Skeletal muscle tissue (tissue), 3 donors: ENCODE measurements at regions not wholly inside any gene's neighbourhood (a gene's known extent, or its start where the extent isn't known, plus 50 kb on each side); places are given as distances from the start of the nearest gene placed in this dataset.

Experiments used
- H3K27ac ChIP-seq: one replicate; pipeline ENCODE4 v1.7.0; 2013; ENCODE audit warnings: mild to moderate bottlenecking, low read depth, low read length, inconsistent platforms
- H3K27me3 ChIP-seq, 3 donors: one replicate each; pipeline ENCODE4 v1.7.0; 2013; ENCODE audit warnings: low read length in 3 of 3; ENCODE audit not compliant: control insufficient read depth in 3 of 3, insufficient read depth in 3 of 3
- H3K36me3 ChIP-seq, 3 donors: one replicate each; pipeline ENCODE4 v1.7.0; 2013; ENCODE audit warnings: low read length in 3 of 3; ENCODE audit not compliant: control insufficient read depth in 3 of 3, insufficient read depth in 3 of 3
- H3K4me1 ChIP-seq, 3 donors: one replicate each; pipeline ENCODE4 v1.7.0; 2013; ENCODE audit warnings: low read length in 3 of 3, mild to moderate bottlenecking in 3 of 3; ENCODE audit not compliant: control insufficient read depth in 3 of 3, insufficient read depth in 3 of 3
- H3K4me3 ChIP-seq, 3 donors: one replicate each; pipeline ENCODE4 v1.7.0; 2013; ENCODE audit warnings: low read length in 3 of 3
- H3K9ac ChIP-seq, 3 donors: one replicate each; pipeline ENCODE4 v1.7.0; 2013; ENCODE audit warnings: low read length in 3 of 3, mild to moderate bottlenecking in 3 of 3, moderate library complexity in 2 of 3, low read depth in 1 of 3
- H3K9me3 ChIP-seq, 3 donors: one replicate each; pipeline ENCODE4 v1.7.0; 2013; ENCODE audit warnings: low read length in 3 of 3; ENCODE audit not compliant: control insufficient read depth in 3 of 3
- donor health status: Osteomylitis.

- no peaks in the 10 kb centered on the region for H3K36me3 ChIP-seq
- peaks cover 0 to 3% (median 0%) of the 10 kb centered on the region in 3 donors for H3K27me3 ChIP-seq
- H3K4me3 ChIP-seq = no peak overlapping the region
- H3K4me1 ChIP-seq = no peaks in the 10 kb centered on the region
- no peak overlapping the region for H3K27ac ChIP-seq
- no peak overlapping the region for H3K9ac ChIP-seq
- H3K9me3 ChIP-seq = peaks cover 0 to 3% (median 0%) of the 10 kb centered on the region in 3 donors
Measured at GRCh38 chr22:48993655-48994054, 834.0 kb downstream of the BRD1 start.

GRCh38 chr22:48984639-48985038, 843.0 kb downstream of the BRD1 start:
- H3K27ac ChIP-seq = no peak overlapping the region
- H3K4me3 ChIP-seq = no peak overlapping the region
- no peaks in the 10 kb centered on the region for H3K4me1 ChIP-seq
- H3K36me3 ChIP-seq = no peaks in the 10 kb centered on the region
- no peaks in the 10 kb centered on the region for H3K9me3 ChIP-seq
- no peak overlapping the region for H3K9ac ChIP-seq
- H3K27me3 ChIP-seq = peaks cover 0 to 19% (median 5%) of the 10 kb centered on the region in 3 donors

- no peak overlapping the region for H3K27ac ChIP-seq
- H3K36me3 ChIP-seq = no peaks in the 10 kb centered on the region
- no peak overlapping the region for H3K4me3 ChIP-seq
- H3K9ac ChIP-seq = no peak overlapping the region
- H3K9me3 ChIP-seq = no peaks in the 10 kb centered on the region
- peaks cover 0 to 23% (median 5%) of the 10 kb centered on the region in 3 donors for H3K27me3 ChIP-seq
- H3K4me1 ChIP-seq = no peaks in the 10 kb centered on the region
Measured at GRCh38 chr22:48982321-48982905, 845.3 kb downstream of the BRD1 start.

- H3K4me1 ChIP-seq = no peaks in the 10 kb centered on the region
- no peaks in the 10 kb centered on the region for H3K36me3 ChIP-seq
- peaks cover 0 to 30% (median 5%) of the 10 kb centered on the region in 3 donors for H3K27me3 ChIP-seq
- H3K4me3 ChIP-seq = no peak overlapping the region
- H3K9ac ChIP-seq = no peak overlapping the region
- no peaks in the 10 kb centered on the region for H3K9me3 ChIP-seq
- no peak overlapping the region for H3K27ac ChIP-seq
Measured at GRCh38 chr22:48981371-48982061, 846.2 kb downstream of the BRD1 start.

GRCh38 chr22:48980918-48981317, 846.8 kb downstream of the BRD1 start:
- Histone ChIP-seq H3K27me3 (peaks cover 0 to 30% (median 5%) of the 10 kb centered on the region in 3 donors), H3K36me3 (no peaks in the 10 kb centered on the region), H3K27ac (no peak overlapping the region), H3K9ac (no peak overlapping the region), H3K4me3 (no peak overlapping the region), H3K9me3 (no peaks in the 10 kb centered on the region), H3K4me1 (no peaks in the 10 kb centered on the region)

GRCh38 chr22:48980409-48980808, 847.3 kb downstream of the BRD1 start:
- H3K27me3 ChIP-seq = peaks cover 0 to 30% (median 5%) of the 10 kb centered on the region in 3 donors
- no peak overlapping the region for H3K27ac ChIP-seq
- H3K9me3 ChIP-seq = no peaks in the 10 kb centered on the region
- no peaks in the 10 kb centered on the region for H3K36me3 ChIP-seq
- no peak overlapping the region for H3K9ac ChIP-seq
- no peaks in the 10 kb centered on the region for H3K4me1 ChIP-seq
- H3K4me3 ChIP-seq = no peak overlapping the region

- Histone ChIP-seq H3K9me3 (no peaks in the 10 kb centered on the region), H3K36me3 (no peaks in the 10 kb centered on the region), H3K4me1 (no peaks in the 10 kb centered on the region), H3K9ac (no peak overlapping the region), H3K27me3 (peaks cover 2 to 30% (median 5%) of the 10 kb centered on the region in 3 donors), H3K4me3 (no peak overlapping the region), H3K27ac (no peak overlapping the region)
Measured at GRCh38 chr22:48979482-48979881, 848.2 kb downstream of the BRD1 start.

GRCh38 chr22:48976556-48977535, 850.8 kb downstream of the BRD1 start:
- Histone ChIP-seq H3K9me3 (no peaks in the 10 kb centered on the region), H3K4me1 (no peaks in the 10 kb centered on the region), H3K9ac (no peak overlapping the region), H3K4me3 (no peak overlapping the region), H3K27ac (no peak overlapping the region), H3K36me3 (no peaks in the 10 kb centered on the region), H3K27me3 (peaks cover 2 to 26% (median 7%) of the 10 kb centered on the region in 3 donors)

GRCh38 chr22:48975886-48976285, 851.8 kb downstream of the BRD1 start:
- no peaks in the 10 kb centered on the region for H3K9me3 ChIP-seq
- H3K36me3 ChIP-seq = no peaks in the 10 kb centered on the region
- H3K4me1 ChIP-seq = no peaks in the 10 kb centered on the region
- peaks cover 2 to 18% (median 7%) of the 10 kb centered on the region in 3 donors for H3K27me3 ChIP-seq
- no peak overlapping the region for H3K27ac ChIP-seq
- H3K9ac ChIP-seq = no peak overlapping the region
- no peak overlapping the region for H3K4me3 ChIP-seq
